PFSK-1 (cell line): ENCODE measurements at regions not wholly inside any gene's neighbourhood (a gene's known extent, or its start where the extent isn't known, plus 50 kb on each side); places are given as distances from the start of the nearest gene placed in this dataset.

ENCODE experiments used
- FOXP2 ChIP-seq: optimal IDR thresholded peaks from 2 replicates; pipeline ENCODE3; 2011; ENCODE audit warnings: borderline replicate concordance, control low read depth, inconsistent platforms; ENCODE audit not compliant: insufficient read depth; ENCODE audit errors: extremely low read length, extremely low read depth
- POLR2AphosphoS5 ChIP-seq: IDR thresholded peaks from 2 replicates; pipeline ENCODE4 v1.6.1; 2012; ENCODE audit warnings: low read depth, mild to moderate bottlenecking, control low read depth, low read length, moderate library complexity
- REST ChIP-seq, 2 experiments: IDR thresholded peaks; 2 replicates each; pipeline versions ENCODE4 v1.6.1 to v1.8.0; 2011 to 2012; ENCODE audit warnings: low read depth in 2 of 2, low read length in 2 of 2, control low read depth in 1 of 2, inconsistent platforms in 1 of 2, mild to moderate bottlenecking in 1 of 2, moderate library complexity in 1 of 2; ENCODE audit not compliant: insufficient read depth in 1 of 2
- SIN3A ChIP-seq: IDR thresholded peaks from 2 replicates; pipeline ENCODE4 v1.6.1; 2012; ENCODE audit warnings: mild to moderate bottlenecking, low read length, moderate library complexity, borderline replicate concordance; ENCODE audit not compliant: insufficient read depth
- TAF1 ChIP-seq: IDR thresholded peaks from 2 replicates; pipeline ENCODE4 v1.6.1; 2012; ENCODE audit warnings: low read length, control low read depth, borderline replicate concordance; ENCODE audit not compliant: insufficient read depth

GRCh38 chr5:5783021-5783420 is 360.5 kb downstream of the ICE1 start:
- TF ChIP-seq REST (IDR thresholded peaks at IDR 0.05; ENCODE audit: insufficient read depth in 1 of 2, low read depth in 2 of 2, low read length in 2 of 2), result no peak
- no peak for TF ChIP-seq TAF1
- no peak for TF ChIP-seq SIN3A
- TF ChIP-seq FOXP2, result no peak
- TF ChIP-seq POLR2AphosphoS5, result no peak
